ENCODE measurements at regions not wholly inside any gene's neighbourhood (a gene's known extent, or its start where the extent isn't known, plus 50 kb on each side); places are given as distances from the start of the nearest gene placed in this dataset.
"Not testable (repeated sequence)": the region's sequence is repeated elsewhere in the genome, so short reads cannot be mapped to it uniquely, and the experiment has no call there.

DNA sequence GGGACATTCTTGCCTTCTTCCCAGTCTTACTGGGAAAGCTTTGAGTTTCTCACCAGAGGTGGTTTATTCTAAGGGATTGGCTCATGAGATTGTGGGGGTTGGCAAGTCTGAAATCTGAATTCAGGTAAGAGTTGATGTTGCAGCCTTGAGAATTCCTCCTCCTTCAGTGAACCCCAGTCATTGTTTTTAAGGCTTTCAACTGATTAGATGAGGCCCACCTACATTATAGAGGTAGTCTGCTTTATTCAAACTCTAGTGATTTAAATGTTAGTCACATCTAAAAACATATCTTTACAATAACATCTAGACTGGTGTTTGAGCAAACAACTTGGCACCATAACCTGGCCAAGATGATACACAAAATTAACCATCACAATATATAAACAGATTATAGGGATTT, 156.5 kb upstream of the MED14 start:
- FAIRE-seq, result peak; percentile 68

GRCh38 chrX:40893251-40893910, 158.0 kb upstream of the MED14 start:
- no peak for FAIRE-seq

GRCh38 chrX:40895246-40895645, 159.9 kb upstream of the MED14 start:
- no peak for FAIRE-seq

- no peak for FAIRE-seq
These were observed 162.5 kb upstream of the MED14 start for GRCh38 chrX:40897718-40898270.

GRCh38 chrX:40904739-40905138, 169.4 kb upstream of the MED14 start:
- FAIRE-seq, result not testable (repeated sequence)

GRCh38 chrX:40908026-40908425, 172.7 kb upstream of the MED14 start:
- FAIRE-seq, result no peak

- FAIRE-seq, result peak; percentile 47
These were observed 173.6 kb upstream of the MED14 start for GRCh38 chrX:40908857-40909475.

GRCh38 chrX:40912166-40912565, 173.1 kb upstream of the USP9X start:
- FAIRE-seq, result no peak

GRCh38 chrX:40912576-40912975, 172.7 kb upstream of the USP9X start:
- no peak for FAIRE-seq

- no peak for FAIRE-seq
These were observed 164.9 kb upstream of the USP9X start for GRCh38 chrX:40920351-40920750.

GRCh38 chrX:40922307-40922706, 162.9 kb upstream of the USP9X start:
- peak; percentile 28 for FAIRE-seq

- peak; percentile 79 for FAIRE-seq
These were observed 158.4 kb upstream of the USP9X start for GRCh38 chrX:40926739-40927427.

DNA sequence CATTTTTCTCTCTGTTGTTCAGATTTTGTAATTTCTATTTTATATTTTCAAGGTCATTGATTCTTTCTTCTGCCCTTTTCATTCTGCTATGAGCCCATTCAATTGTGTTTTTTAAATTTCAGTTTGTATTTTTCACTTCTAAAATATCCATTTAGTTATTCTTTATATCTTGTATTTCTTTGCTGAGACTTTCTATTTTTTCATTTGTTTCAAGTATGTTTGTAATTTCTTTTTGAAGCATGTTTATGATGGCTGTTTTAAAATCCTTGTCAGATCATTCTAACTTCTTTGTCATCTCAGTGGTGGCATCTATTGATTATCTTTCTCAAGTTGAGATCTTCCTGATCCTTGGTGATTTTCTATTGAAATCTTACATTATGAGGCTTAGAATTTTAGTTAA, 157.2 kb upstream of the USP9X start:
- FAIRE-seq, result peak; percentile 68

GRCh38 chrX:40931921-40932320, 153.3 kb upstream of the USP9X start:
- no peak for FAIRE-seq

GRCh38 chrX:40933132-40933705, 152.0 kb upstream of the USP9X start:
- FAIRE-seq, result no peak

DNA sequence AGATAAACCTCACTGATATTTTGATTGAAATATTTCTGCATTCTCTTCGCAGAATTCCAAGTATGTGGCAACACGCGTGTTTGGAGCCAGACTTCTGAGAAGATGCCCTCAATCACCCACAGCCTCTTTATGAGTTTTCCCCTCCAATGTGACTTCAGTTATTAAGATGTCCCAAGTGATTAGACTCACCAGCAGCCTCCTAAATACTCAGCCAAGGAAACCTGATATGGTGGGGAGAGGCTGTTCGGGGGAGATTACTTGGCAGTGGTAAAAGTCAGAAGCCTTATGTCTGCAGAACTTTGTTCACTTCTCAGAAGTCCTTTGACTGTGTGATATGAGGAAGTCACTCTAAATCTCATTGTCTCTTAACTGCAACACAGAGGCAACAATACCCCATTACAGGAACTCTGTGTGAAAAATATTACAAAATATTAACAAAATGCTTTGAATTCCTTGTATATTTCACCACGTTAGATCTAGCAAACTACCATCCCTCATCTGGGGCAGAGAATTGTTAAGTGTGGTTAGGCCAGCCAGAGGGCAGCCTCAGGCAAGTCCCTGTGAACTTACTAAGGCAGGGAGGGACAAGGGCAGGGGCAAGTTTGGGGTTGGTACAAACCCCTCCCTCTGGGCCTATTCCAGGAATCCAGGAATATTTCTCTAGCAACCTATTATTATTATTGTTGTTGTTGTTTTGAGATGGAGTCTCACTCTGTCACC, 151.4 kb upstream of the USP9X start:
- FAIRE-seq, result no peak

GRCh38 chrX:40936827-40937226, 148.4 kb upstream of the USP9X start:
- no peak for FAIRE-seq

DNA sequence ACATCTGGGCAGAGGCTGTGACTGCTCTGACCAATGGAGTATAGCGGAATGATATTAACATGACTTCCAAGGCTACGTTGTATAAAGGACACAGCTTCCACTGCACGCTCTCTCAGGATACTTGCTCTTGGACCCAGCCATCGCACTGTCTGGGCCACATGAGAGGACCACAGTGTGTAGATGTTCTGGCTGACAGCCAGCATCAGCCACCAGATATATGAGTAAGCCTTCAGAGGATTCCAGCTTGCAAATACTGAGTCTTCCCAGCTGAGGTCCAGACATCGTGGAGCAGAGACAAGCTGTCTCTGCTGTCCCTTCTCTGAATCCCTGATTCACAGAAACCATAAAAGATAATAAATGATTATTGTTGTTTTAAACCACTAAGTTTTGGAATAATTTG, 146.8 kb upstream of the USP9X start:
- no peak for FAIRE-seq

DNA sequence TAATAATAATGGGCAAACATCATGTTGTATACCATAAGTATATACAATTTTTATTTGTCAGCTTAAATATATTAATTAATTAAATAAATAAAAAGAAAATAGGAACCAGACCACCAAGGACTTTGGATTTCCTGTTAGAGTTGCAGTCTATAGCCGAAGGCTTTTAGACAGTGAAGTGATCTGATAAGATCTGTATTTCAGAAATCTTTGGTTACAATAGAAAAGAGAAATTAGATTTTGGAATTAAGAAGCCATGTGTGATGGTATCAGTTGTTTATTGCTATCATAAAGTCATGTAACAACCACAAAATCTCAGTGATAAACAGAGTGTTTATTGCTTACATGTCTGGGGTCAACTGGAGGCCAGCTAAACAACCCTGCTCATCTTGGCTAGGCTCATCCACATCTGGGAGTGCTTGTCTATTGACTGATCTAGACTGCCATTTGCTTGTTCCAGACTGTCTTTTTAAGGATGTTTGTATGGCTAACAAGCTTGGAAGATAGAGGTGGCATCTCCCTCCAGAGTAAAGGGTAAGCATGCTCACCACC, 142.1 kb upstream of the USP9X start:
- FAIRE-seq, result no peak

GRCh38 chrX:40945361-40945713, 139.9 kb upstream of the USP9X start:
- no peak for FAIRE-seq

DNA sequence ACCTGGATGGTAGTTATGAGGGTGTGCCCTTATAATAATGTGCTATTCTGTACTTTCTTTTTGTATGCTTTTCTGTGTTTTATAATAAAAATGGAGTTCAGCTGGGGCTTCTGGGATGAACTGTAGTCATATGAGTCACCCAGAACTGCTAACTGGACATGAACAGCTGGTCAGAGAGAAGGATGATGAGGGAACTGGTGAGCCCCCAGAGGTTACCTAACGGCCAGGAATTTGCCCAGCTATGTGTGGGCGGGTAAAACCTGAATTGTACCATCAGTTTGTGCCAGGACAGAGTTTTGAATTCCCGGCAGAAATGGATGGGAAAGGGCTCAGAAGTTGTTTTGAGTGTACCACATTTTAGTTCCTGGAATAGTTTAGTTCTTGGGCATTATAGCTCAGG, 138.0 kb upstream of the USP9X start:
- no peak for FAIRE-seq

DNA sequence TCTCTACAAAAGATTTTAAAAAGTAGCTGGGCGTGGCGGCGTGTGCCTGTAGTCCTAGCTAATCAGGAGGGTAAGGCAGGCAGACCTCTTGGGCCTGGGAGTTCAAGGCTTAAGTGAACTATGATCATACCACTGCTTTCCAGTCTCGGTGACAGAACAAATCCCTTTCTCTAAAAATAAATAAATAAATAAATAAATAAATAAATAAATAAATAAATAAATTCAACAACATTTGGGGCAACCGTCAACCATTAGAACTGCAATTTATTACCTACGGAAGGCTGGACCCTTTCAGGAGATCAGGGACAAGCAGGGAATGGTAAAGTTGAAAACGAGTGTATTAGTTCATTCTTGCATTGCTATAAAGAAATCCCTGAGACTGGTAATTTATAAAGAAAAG, 136.2 kb upstream of the USP9X start:
- FAIRE-seq, result no peak

DNA sequence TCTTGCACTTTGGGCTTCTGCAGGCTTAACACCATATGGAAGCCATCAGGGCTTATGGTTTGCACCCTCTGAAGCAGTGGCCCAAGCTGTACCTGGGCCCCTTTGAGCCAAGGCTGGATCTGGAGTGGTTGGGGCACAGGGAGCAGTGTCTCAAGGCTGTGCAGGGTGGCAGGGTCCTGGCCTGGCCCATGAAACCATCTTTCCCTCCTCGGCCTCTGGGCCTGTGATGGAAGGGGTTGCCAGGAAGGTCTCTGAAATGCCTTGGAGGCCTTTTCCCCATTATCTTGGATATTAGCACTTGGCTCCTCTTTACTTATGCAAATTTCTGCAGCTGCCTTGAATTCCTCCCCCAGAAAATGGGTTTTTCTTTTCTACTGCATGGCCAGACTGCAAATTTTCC, 134.7 kb upstream of the USP9X start:
- no peak for FAIRE-seq
